B cell (primary cell): ENCODE measurements at regions not wholly inside any gene's neighbourhood (a gene's known extent, or its start where the extent isn't known, plus 50 kb on each side); places are given as distances from the start of the nearest gene placed in this dataset.

Source experiments
- ATAC-seq: fragments of 200-7000 bp; cut with Tn5 transposase; one replicate; pipeline ENCODE4 v1.10.0; 2021; ENCODE audit warnings: low read depth, mild to moderate bottlenecking, moderate number of reproducible peaks, moderate library complexity
- CTCF ChIA-PET: fragments of 350-600 bp; sonication (Branson Sonifier 250); formaldehyde crosslinking; loops from one replicate; lab custom pipeline; 2021; ENCODE audit warnings: antibody characterized with exemption, inconsistent platforms; lab: Charles Lee
- POLR2A ChIA-PET: fragments of 350-600 bp; sonication (Branson Sonifier 250); formaldehyde crosslinking; loops from one replicate; lab custom pipeline; 2021; ENCODE audit warnings: antibody characterized with exemption; lab: Charles Lee
- DNase-seq: peaks from one replicate; pipeline ENCODE4 v3.0.0; 2013
- H2AFZ ChIP-seq: 2 replicates; pipeline ENCODE4 v1.6.1; 2012; ENCODE audit warnings: mild to moderate bottlenecking, low read depth, low read length; ENCODE audit not compliant: insufficient read depth, poor library complexity, severe bottlenecking
- H3K27ac ChIP-seq, 2 donors: 1 replicate in 1 of 2; 2 replicates in 1 of 2; pipeline ENCODE4 v1.5.1; 2012 to 2013; ENCODE audit warnings: low read length in 2 of 2, mild to moderate bottlenecking in 2 of 2, moderate library complexity in 1 of 2
- H3K27me3 ChIP-seq, 4 experiments: fragments of 200-600 bp in 1 of 4; sonication (generic) in 1 of 4; replicated peaks in 1 of 4; 1 replicate in 2 of 4; 2 replicates in 2 of 4; pipeline versions ENCODE4 v1.6.1 to v1.7.0; 2013 to 2016; ENCODE audit warnings: low read length in 3 of 4, mild to moderate bottlenecking in 2 of 4, mixed read lengths in 1 of 4, moderate library complexity in 1 of 4; ENCODE audit not compliant: insufficient read depth in 4 of 4, control insufficient read depth in 3 of 4; ENCODE audit errors: control extremely low read depth in 1 of 4
- H3K36me3 ChIP-seq, 2 experiments: replicated peaks in 1 of 2; 1 replicate in 1 of 2; 2 replicates in 1 of 2; pipeline versions ENCODE4 v1.6.1 to v1.7.1; 2013; ENCODE audit warnings: low read length in 1 of 2; ENCODE audit not compliant: insufficient read depth in 2 of 2, control insufficient read depth in 1 of 2; ENCODE audit errors: control extremely low read depth in 1 of 2, extremely low read depth in 1 of 2
- H3K4me1 ChIP-seq, 2 donors: fragments of 200-600 bp in 1 of 2; sonication (generic) in 1 of 2; 1 replicate in 1 of 2; 2 replicates in 1 of 2; pipeline versions ENCODE4 v1.5.1 to v1.6.1; 2013 to 2017; ENCODE audit warnings: low read length in 2 of 2; ENCODE audit not compliant: control insufficient read depth in 2 of 2, insufficient read depth in 2 of 2
- H3K4me2 ChIP-seq: replicated peaks from 2 replicates; pipeline ENCODE3; 2012; ENCODE audit warnings: mild to moderate bottlenecking, low read depth, low read length; ENCODE audit not compliant: poor library complexity, severe bottlenecking
- H3K4me3 ChIP-seq, 5 experiments: fragments of 200-600 bp in 1 of 5; sonication (generic) in 1 of 5; 1 replicate in 3 of 5; 2 replicates in 2 of 5; pipeline versions ENCODE4 v1.5.1 to v1.7.0; 2011 to 2016; ENCODE audit warnings: low read length in 4 of 5, mild to moderate bottlenecking in 4 of 5, low read depth in 2 of 5, control low read depth in 1 of 5, moderate library complexity in 1 of 5; ENCODE audit not compliant: insufficient read depth in 1 of 5; ENCODE audit errors: control extremely low read depth in 1 of 5, extremely low read depth in 1 of 5
- H3K79me2 ChIP-seq: fragments of 200-600 bp; sonication (generic); one replicate; pipeline ENCODE4 v1.6.0; 2016; ENCODE audit warnings: low read length; ENCODE audit not compliant: control insufficient read depth, insufficient read depth
- H3K9ac ChIP-seq: fragments of 200-600 bp; sonication (generic); 2 replicates; pipeline ENCODE4 v1.6.1; 2017; ENCODE audit warnings: mild to moderate bottlenecking, low read length, moderate library complexity
- H3K9me3 ChIP-seq, 3 donors: one replicate each; pipeline versions ENCODE4 v1.6.1 to v1.7.1; 2013; ENCODE audit warnings: low read length in 2 of 3; ENCODE audit not compliant: control insufficient read depth in 2 of 3, insufficient read depth in 1 of 3; ENCODE audit errors: control extremely low read depth in 1 of 3
- H4K20me1 ChIP-seq: 2 replicates; pipeline ENCODE4 v1.6.0; 2012; ENCODE audit warnings: mild to moderate bottlenecking, low read length; ENCODE audit not compliant: insufficient read depth, control insufficient read depth, poor library complexity, severe bottlenecking
- H3K27ac Mint-ChIP-seq: one replicate; pipeline ENCODE4 v1.8.0; 2021; ENCODE audit warnings: mixed read lengths
- H3K27me3 Mint-ChIP-seq: one replicate; pipeline ENCODE4 v1.8.0; 2021; ENCODE audit warnings: mixed read lengths
- H3K4me1 Mint-ChIP-seq: one replicate; pipeline ENCODE4 v1.8.0; 2021; ENCODE audit warnings: mixed read lengths
- H3K4me3 Mint-ChIP-seq: one replicate; pipeline ENCODE4 v1.8.0; 2021; ENCODE audit warnings: mixed read lengths
- H3K9me3 Mint-ChIP-seq: one replicate; pipeline ENCODE4 v1.8.0; 2022; ENCODE audit warnings: mixed read lengths; ENCODE audit not compliant: insufficient read depth
- EZH2 ChIP-seq: IDR thresholded peaks from 2 replicates; pipeline ENCODE4 v1.6.1; 2012; ENCODE audit warnings: borderline replicate concordance, low read depth, mild to moderate bottlenecking, moderate library complexity, low read length; ENCODE audit not compliant: insufficient read depth, poor library complexity, severe bottlenecking
- WGBS: methylation state at CpG from one replicate; pipeline ENCODE4 v1.1.5; 2013; ENCODE audit warnings: missing lambda C conversion rate; ENCODE audit not compliant: insufficient coverage; 5-methylcytosine and 5-hydroxymethylcytosine counted together
- intact Hi-C: fragments of 100-400 bp; cut with micrococcal nuclease; formaldehyde crosslinking; loops from one replicate; pipeline ENCODE4 v1.10.0; 2022
- TF ChIP-seq, protein P1 (sequence below): fragments of 200-600 bp; IDR thresholded peaks from one replicate; pipeline ENCODE4 v1.8.0; 2022; ENCODE audit warnings: antibody characterized with exemption, mild to moderate bottlenecking

DNA sequence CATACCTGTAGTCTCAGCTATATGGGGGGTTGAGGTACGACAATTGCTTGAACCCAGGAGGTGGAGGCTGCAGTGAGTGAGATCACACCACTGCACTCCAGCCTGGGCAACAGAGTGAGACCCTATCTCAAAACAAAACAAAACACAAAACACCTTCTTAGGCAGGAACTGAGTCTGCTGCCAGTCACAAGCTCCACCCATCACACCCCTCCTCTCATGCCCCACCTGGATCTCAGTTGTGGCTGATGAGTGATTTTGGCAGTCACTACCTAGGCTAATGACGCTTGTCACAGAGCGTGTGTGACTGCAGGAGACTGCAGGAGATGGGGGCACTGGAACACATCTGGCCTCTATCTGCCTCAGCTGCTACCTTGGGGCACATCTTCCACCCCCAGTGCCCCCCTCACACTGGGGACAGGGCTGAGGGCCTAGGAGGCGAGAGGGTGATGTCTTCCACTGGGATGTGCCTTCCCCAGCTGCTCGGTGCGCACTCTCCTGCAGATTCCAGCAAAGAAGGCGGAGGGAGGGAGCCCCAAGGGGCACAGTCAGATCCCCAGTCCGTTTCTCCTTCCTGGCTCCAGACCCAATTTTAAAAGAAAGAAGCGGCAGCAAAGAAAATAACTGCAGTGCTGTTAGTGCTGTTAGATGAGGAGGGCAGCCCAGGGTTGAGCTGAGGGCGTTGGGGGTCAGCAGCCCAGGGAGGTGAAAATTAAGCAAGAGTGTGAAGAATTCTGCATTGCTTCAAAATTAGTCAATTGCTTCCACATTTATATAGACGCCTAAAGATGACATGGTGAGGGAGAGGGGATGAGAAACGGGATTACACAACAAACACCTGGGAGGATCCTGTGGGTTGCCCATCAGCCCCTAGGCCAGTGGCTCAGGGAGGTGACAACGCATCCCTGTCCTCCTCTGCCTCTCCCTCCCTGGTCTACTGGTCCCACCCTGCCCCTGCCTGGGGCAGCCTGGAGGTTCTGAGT, 143.6 kb upstream of the HAAO start:
- no peaks in the 10 kb centered on the region for H3K4me1 Mint-ChIP-seq
- no peaks in the 10 kb centered on the region for H3K4me1 ChIP-seq
- no peaks in the 10 kb centered on the region for H3K27me3 ChIP-seq
- H4K20me1 ChIP-seq, result no peaks in the 10 kb centered on the region
- ATAC-seq (no peak), DNase-seq (no peak)
- no peak overlapping the region for H3K9ac ChIP-seq
- ChIA-PET POLR2A (no interaction called here), CTCF (interaction anchor here (1.0 to 1.2 kb wide), 2 partner anchors 549 to 585 kb away, joined by 3 read pairs; no protein-coding TSS in a partner anchor)
- peaks cover 5% of the 10 kb centered on the region for H3K27me3 Mint-ChIP-seq
- H3K79me2 ChIP-seq, result no peaks in the 10 kb centered on the region
- no peak overlapping the region for H3K27ac ChIP-seq
- no peak overlapping the region for H3K4me2 ChIP-seq
- no peak overlapping the region for H2AFZ ChIP-seq
- H3K36me3 ChIP-seq, result no peaks in the 10 kb centered on the region
- H3K9me3 Mint-ChIP-seq, result no peaks in the 10 kb centered on the region
- H3K4me3 ChIP-seq, result no peak overlapping the region
- intact Hi-C loops, result no loop called here
- H3K27ac Mint-ChIP-seq, result no peak overlapping the region
- H3K9me3 ChIP-seq, result no peaks in the 10 kb centered on the region
- no peak for TF ChIP-seq EZH2
- TF ChIP-seq, protein P1, sequence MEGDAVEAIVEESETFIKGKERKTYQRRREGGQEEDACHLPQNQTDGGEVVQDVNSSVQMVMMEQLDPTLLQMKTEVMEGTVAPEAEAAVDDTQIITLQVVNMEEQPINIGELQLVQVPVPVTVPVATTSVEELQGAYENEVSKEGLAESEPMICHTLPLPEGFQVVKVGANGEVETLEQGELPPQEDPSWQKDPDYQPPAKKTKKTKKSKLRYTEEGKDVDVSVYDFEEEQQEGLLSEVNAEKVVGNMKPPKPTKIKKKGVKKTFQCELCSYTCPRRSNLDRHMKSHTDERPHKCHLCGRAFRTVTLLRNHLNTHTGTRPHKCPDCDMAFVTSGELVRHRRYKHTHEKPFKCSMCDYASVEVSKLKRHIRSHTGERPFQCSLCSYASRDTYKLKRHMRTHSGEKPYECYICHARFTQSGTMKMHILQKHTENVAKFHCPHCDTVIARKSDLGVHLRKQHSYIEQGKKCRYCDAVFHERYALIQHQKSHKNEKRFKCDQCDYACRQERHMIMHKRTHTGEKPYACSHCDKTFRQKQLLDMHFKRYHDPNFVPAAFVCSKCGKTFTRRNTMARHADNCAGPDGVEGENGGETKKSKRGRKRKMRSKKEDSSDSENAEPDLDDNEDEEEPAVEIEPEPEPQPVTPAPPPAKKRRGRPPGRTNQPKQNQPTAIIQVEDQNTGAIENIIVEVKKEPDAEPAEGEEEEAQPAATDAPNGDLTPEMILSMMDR, result no peak
- no peak overlapping the region for H3K4me3 Mint-ChIP-seq
- 90% methylated on average over 7 of the region's 13 CpGs for WGBS

- Histone ChIP-seq H3K4me3 (no peak overlapping the region), H3K27ac (no peak overlapping the region), H4K20me1 (no peaks in the 10 kb centered on the region), H3K4me1 (no peaks in the 10 kb centered on the region), H3K9ac (no peak overlapping the region), H3K4me2 (no peak overlapping the region), H3K9me3 (no peaks in the 10 kb centered on the region), H3K36me3 (no peaks in the 10 kb centered on the region), H3K27me3 (no peaks in the 10 kb centered on the region), H2AFZ (no peak overlapping the region), H3K79me2 (no peaks in the 10 kb centered on the region)
- POLR2A ChIA-PET, result no interaction called here
- Mint-ChIP-seq H3K4me3 (no peak overlapping the region), H3K27ac (no peak overlapping the region), H3K27me3 (peaks cover 5% of the 10 kb centered on the region), H3K4me1 (no peaks in the 10 kb centered on the region), H3K9me3 (no peaks in the 10 kb centered on the region)
- 80% methylated on average over 11 of the region's 14 CpGs for WGBS
- intact Hi-C loops, result no loop called here
- ATAC-seq, result no peak
- CTCF ChIA-PET, result no interaction called here
- no peak for TF ChIP-seq EZH2
- TF ChIP-seq, protein P1, result no peak
- no peak for DNase-seq
These were observed 142.3 kb upstream of the HAAO start for GRCh38 chr2:42934580-42935186.
